Stomach (tissue), 4 donors: ENCODE measurements at regions not wholly inside any gene's neighbourhood (a gene's known extent, or its start where the extent isn't known, plus 50 kb on each side); places are given as distances from the start of the nearest gene placed in this dataset.

Experiments
- CTCF ChIP-seq, 7 experiments: fragments of 450-650 bp in 4 of 7; fragments of 200-600 bp in 3 of 7; sonication (generic) in 3 of 7; IDR thresholded peaks; one replicate each; pipeline ENCODE4 v1.5.1; 2016 to 2019; ENCODE audit warnings: antibody characterized with exemption in 7 of 7, control low read depth in 2 of 7, mild to moderate bottlenecking in 1 of 7
- POLR2AphosphoS5 ChIP-seq, 3 donors: sonication (generic); formaldehyde crosslinking; IDR thresholded peaks; one replicate each; pipeline ENCODE4 v1.6.1; 2016; ENCODE audit warnings: antibody characterized with exemption in 3 of 3

- TF ChIP-seq CTCF (IDR thresholded peaks at IDR 0.05): no peak
- TF ChIP-seq POLR2AphosphoS5 (IDR thresholded peaks at IDR 0.05): no peak
These were observed 290.9 kb downstream of the MAF start for GRCh38 chr16:79309606-79310005.
